IPS-18a (cell line): ENCODE measurements at regions not wholly inside any gene's neighbourhood (a gene's known extent, or its start where the extent isn't known, plus 50 kb on each side); places are given as distances from the start of the nearest gene placed in this dataset.

ENCODE experiments used
- H3K27ac ChIP-seq: one replicate; pipeline ENCODE4 v1.5.1; 2013; ENCODE audit warnings: low read length
- H3K27me3 ChIP-seq: one replicate; pipeline ENCODE4 v1.6.1; 2013; ENCODE audit warnings: mild to moderate bottlenecking, low read length; ENCODE audit not compliant: control insufficient read depth, insufficient read depth
- H3K36me3 ChIP-seq: one replicate; pipeline ENCODE4 v1.6.1; 2013; ENCODE audit warnings: low read depth, low read length; ENCODE audit not compliant: control insufficient read depth
- H3K4me1 ChIP-seq: one replicate; pipeline ENCODE4 v1.6.1; 2013; ENCODE audit warnings: low read depth, low read length; ENCODE audit not compliant: control insufficient read depth
- H3K4me3 ChIP-seq: one replicate; pipeline ENCODE4 v1.5.1; 2013; ENCODE audit warnings: low read length
- H3K9ac ChIP-seq: one replicate; pipeline ENCODE4 v1.6.1; 2013; ENCODE audit warnings: mild to moderate bottlenecking, low read length, moderate library complexity
- H3K9me3 ChIP-seq: one replicate; pipeline ENCODE4 v1.6.1; 2013; ENCODE audit warnings: low read depth, low read length; ENCODE audit not compliant: control insufficient read depth

- Histone ChIP-seq H3K27me3 (no peaks in the 10 kb centered on the region), H3K27ac (no peak overlapping the region), H3K9ac (no peak overlapping the region), H3K4me1 (no peaks in the 10 kb centered on the region), H3K9me3 (no peaks in the 10 kb centered on the region), H3K36me3 (no peaks in the 10 kb centered on the region), H3K4me3 (no peak overlapping the region)
These were observed 263.6 kb upstream of the ZMIZ1 start for GRCh38 chr10:78805176-78805575.

- no peak overlapping the region for H3K4me3 ChIP-seq
- no peak overlapping the region for H3K9ac ChIP-seq
- H3K9me3 ChIP-seq, result no peaks in the 10 kb centered on the region
- no peaks in the 10 kb centered on the region for H3K27me3 ChIP-seq
- no peaks in the 10 kb centered on the region for H3K36me3 ChIP-seq
- no peak overlapping the region for H3K27ac ChIP-seq
- H3K4me1 ChIP-seq, result no peaks in the 10 kb centered on the region
These were observed 262.0 kb upstream of the ZMIZ1 start for GRCh38 chr10:78806681-78807221.

- Histone ChIP-seq H3K9ac (no peak overlapping the region), H3K36me3 (no peaks in the 10 kb centered on the region), H3K4me3 (no peak overlapping the region), H3K9me3 (no peaks in the 10 kb centered on the region), H3K27me3 (no peaks in the 10 kb centered on the region), H3K27ac (no peak overlapping the region), H3K4me1 (no peaks in the 10 kb centered on the region)
These were observed 261.1 kb upstream of the ZMIZ1 start for GRCh38 chr10:78807504-78808203.

- Histone ChIP-seq H3K9ac (no peak overlapping the region), H3K9me3 (no peaks in the 10 kb centered on the region)
These were observed 260.5 kb upstream of the ZMIZ1 start for GRCh38 chr10:78808286-78808685.

GRCh38 chr10:78808736-78809367, 259.9 kb upstream of the ZMIZ1 start:
- Histone ChIP-seq H3K27ac (no peak overlapping the region), H3K4me3 (no peak overlapping the region), H3K27me3 (no peaks in the 10 kb centered on the region), H3K9me3 (no peaks in the 10 kb centered on the region), H3K4me1 (no peaks in the 10 kb centered on the region), H3K36me3 (no peaks in the 10 kb centered on the region), H3K9ac (no peak overlapping the region)

More at GRCh38 chr10:78808286-78808685, 260.5 kb upstream of the ZMIZ1 start:
- H3K27ac ChIP-seq, result no peak overlapping the region
- H3K4me3 ChIP-seq, result no peak overlapping the region
- H3K27me3 ChIP-seq, result no peaks in the 10 kb centered on the region
- no peaks in the 10 kb centered on the region for H3K4me1 ChIP-seq
- H3K36me3 ChIP-seq, result no peaks in the 10 kb centered on the region

- no peaks in the 10 kb centered on the region for H3K9me3 ChIP-seq
- no peak overlapping the region for H3K4me3 ChIP-seq
- H3K9ac ChIP-seq, result no peak overlapping the region
- H3K27me3 ChIP-seq, result no peaks in the 10 kb centered on the region
- no peaks in the 10 kb centered on the region for H3K36me3 ChIP-seq
- H3K27ac ChIP-seq, result no peak overlapping the region
- no peaks in the 10 kb centered on the region for H3K4me1 ChIP-seq
These were observed 257.6 kb upstream of the ZMIZ1 start for GRCh38 chr10:78811174-78811573.

GRCh38 chr10:78812571-78813318, 256.0 kb upstream of the ZMIZ1 start:
- Histone ChIP-seq H3K36me3 (no peaks in the 10 kb centered on the region), H3K27me3 (no peaks in the 10 kb centered on the region), H3K4me1 (peaks cover 6% of the 10 kb centered on the region), H3K27ac (no peak overlapping the region), H3K9ac (no peak overlapping the region), H3K9me3 (no peaks in the 10 kb centered on the region), H3K4me3 (no peak overlapping the region)

GRCh38 chr10:78813526-78813925, 255.2 kb upstream of the ZMIZ1 start:
- Histone ChIP-seq H3K4me1 (peaks cover 11% of the 10 kb centered on the region), H3K27ac (no peak overlapping the region), H3K36me3 (no peaks in the 10 kb centered on the region)

GRCh38 chr10:78813998-78814399, 254.8 kb upstream of the ZMIZ1 start:
- no peak overlapping the region for H3K27ac ChIP-seq
- no peak overlapping the region for H3K4me3 ChIP-seq
- H3K9me3 ChIP-seq, result no peaks in the 10 kb centered on the region
- H3K9ac ChIP-seq, result no peak overlapping the region
- H3K27me3 ChIP-seq, result no peaks in the 10 kb centered on the region
- no peaks in the 10 kb centered on the region for H3K36me3 ChIP-seq
- peaks cover 11% of the 10 kb centered on the region for H3K4me1 ChIP-seq

More at GRCh38 chr10:78813526-78813925, 255.2 kb upstream of the ZMIZ1 start:
- H3K9ac ChIP-seq, result no peak overlapping the region
- no peaks in the 10 kb centered on the region for H3K27me3 ChIP-seq
- no peaks in the 10 kb centered on the region for H3K9me3 ChIP-seq
- no peak overlapping the region for H3K4me3 ChIP-seq

GRCh38 chr10:78814407-78814806, 254.4 kb upstream of the ZMIZ1 start:
- no peaks in the 10 kb centered on the region for H3K36me3 ChIP-seq
- no peak overlapping the region for H3K27ac ChIP-seq
- peaks cover 11% of the 10 kb centered on the region for H3K4me1 ChIP-seq
- H3K4me3 ChIP-seq, result no peak overlapping the region
- no peaks in the 10 kb centered on the region for H3K9me3 ChIP-seq
- no peak overlapping the region for H3K9ac ChIP-seq
- H3K27me3 ChIP-seq, result no peaks in the 10 kb centered on the region

GRCh38 chr10:78815702-78816334, 252.9 kb upstream of the ZMIZ1 start:
- Histone ChIP-seq H3K4me3 (no peak overlapping the region), H3K27me3 (no peaks in the 10 kb centered on the region), H3K4me1 (peaks cover 11% of the 10 kb centered on the region), H3K9me3 (no peaks in the 10 kb centered on the region), H3K9ac (no peak overlapping the region), H3K27ac (no peak overlapping the region), H3K36me3 (no peaks in the 10 kb centered on the region)
